MCF 10A (cell line): ENCODE measurements at regions not wholly inside any gene's neighbourhood (a gene's known extent, or its start where the extent isn't known, plus 50 kb on each side); places are given as distances from the start of the nearest gene placed in this dataset.

ENCODE experiments used
- BruUV-seq: library from RNA; stranded (reverse); fragments of 400-500 nt; replicated peaks from 2 replicates; lab custom pipeline; 2021; lab: Mats Ljungman, UMichigan
- CTCF ChIA-PET: fragments of 300-600 bp; sonication (Branson Sonifier 250); formaldehyde crosslinking; extraction: SDS; loops from one replicate; lab custom pipeline; 2021; ENCODE audit warnings: antibody characterized with exemption, inconsistent platforms; lab: Yijun Ruan, JAX
- POLR2A ChIA-PET: fragments of 300-600, 350-650 bp; sonication (Branson Sonifier 250); formaldehyde crosslinking; extraction: SDS; loops from one replicate; lab custom pipeline; 2020; ENCODE audit warnings: antibody characterized with exemption, inconsistent platforms; lab: Yijun Ruan, JAX
- DNase-seq: peaks from one replicate; pipeline ENCODE4 v3.0.0-alpha.2; 2018; ENCODE audit not compliant: unreplicated experiment
- H3K27ac Mint-ChIP-seq: one replicate; pipeline ENCODE4 v1.8.0; 2022; ENCODE audit warnings: mild to moderate bottlenecking, low read depth, mixed read lengths; ENCODE audit not compliant: unreplicated experiment
- H3K27me3 Mint-ChIP-seq: one replicate; pipeline ENCODE4 v1.8.0; 2022; ENCODE audit warnings: mixed read lengths; ENCODE audit not compliant: insufficient read depth, unreplicated experiment
- H3K36me3 Mint-ChIP-seq: one replicate; pipeline ENCODE4 v1.8.0; 2022; ENCODE audit warnings: mild to moderate bottlenecking, moderate library complexity, mixed read lengths; ENCODE audit not compliant: insufficient read depth, unreplicated experiment
- H3K4me1 Mint-ChIP-seq: one replicate; pipeline ENCODE4 v1.8.0; 2022; ENCODE audit warnings: mixed read lengths; ENCODE audit not compliant: insufficient read depth, unreplicated experiment
- H3K4me3 Mint-ChIP-seq: one replicate; pipeline ENCODE4 v1.8.0; 2022; ENCODE audit warnings: mild to moderate bottlenecking, moderate library complexity, mixed read lengths; ENCODE audit not compliant: unreplicated experiment
- H3K9me3 Mint-ChIP-seq: one replicate; pipeline ENCODE4 v1.8.0; 2022; ENCODE audit warnings: mixed read lengths; ENCODE audit not compliant: unreplicated experiment
- intact Hi-C: fragments of 100-400 bp; cut with micrococcal nuclease; formaldehyde crosslinking; loops from 2 replicates; pipeline ENCODE4 v1.14.1; 2022
- TF ChIP-seq, protein P1 (sequence below): fragments of 200-600 bp; IDR thresholded peaks from one replicate; pipeline ENCODE4 v1.8.0; 2022; ENCODE audit warnings: antibody characterized with exemption, mild to moderate bottlenecking; ENCODE audit not compliant: unreplicated experiment

DNA sequence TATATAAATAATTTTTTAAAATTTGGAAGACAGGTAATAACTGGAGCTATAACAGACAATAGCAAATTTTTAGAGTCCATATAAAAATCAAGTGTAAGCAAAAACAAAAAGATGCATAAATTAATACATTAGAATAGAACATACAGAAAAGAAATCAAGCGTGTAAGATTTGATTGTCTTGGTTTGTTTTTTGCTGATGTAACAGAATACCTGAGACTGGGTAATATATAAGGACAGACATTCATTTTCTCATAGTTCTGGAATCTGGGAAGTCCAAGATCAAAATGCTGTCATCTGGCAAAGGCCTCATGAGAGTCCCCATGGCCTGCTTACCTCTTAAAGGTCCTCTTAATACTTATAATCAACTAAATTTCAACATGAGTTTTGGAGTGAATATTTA, 1010.1 kb downstream of the CDH18 start:
- Mint-ChIP-seq H3K27ac (no peak overlapping the region), H3K4me3 (no peak overlapping the region), H3K9me3 (no peaks in the 10 kb centered on the region), H3K4me1 (no peaks in the 10 kb centered on the region), H3K36me3 (no peaks in the 10 kb centered on the region), H3K27me3 (no peaks in the 10 kb centered on the region)
- no peak for DNase-seq
- POLR2A ChIA-PET, result no interaction called here
- intact Hi-C loops, result no loop called here
- TF ChIP-seq, protein P1, sequence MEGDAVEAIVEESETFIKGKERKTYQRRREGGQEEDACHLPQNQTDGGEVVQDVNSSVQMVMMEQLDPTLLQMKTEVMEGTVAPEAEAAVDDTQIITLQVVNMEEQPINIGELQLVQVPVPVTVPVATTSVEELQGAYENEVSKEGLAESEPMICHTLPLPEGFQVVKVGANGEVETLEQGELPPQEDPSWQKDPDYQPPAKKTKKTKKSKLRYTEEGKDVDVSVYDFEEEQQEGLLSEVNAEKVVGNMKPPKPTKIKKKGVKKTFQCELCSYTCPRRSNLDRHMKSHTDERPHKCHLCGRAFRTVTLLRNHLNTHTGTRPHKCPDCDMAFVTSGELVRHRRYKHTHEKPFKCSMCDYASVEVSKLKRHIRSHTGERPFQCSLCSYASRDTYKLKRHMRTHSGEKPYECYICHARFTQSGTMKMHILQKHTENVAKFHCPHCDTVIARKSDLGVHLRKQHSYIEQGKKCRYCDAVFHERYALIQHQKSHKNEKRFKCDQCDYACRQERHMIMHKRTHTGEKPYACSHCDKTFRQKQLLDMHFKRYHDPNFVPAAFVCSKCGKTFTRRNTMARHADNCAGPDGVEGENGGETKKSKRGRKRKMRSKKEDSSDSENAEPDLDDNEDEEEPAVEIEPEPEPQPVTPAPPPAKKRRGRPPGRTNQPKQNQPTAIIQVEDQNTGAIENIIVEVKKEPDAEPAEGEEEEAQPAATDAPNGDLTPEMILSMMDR, result no peak
- CTCF ChIA-PET, result no interaction called here
- BruUV-seq, result no TSS peak

DNA sequence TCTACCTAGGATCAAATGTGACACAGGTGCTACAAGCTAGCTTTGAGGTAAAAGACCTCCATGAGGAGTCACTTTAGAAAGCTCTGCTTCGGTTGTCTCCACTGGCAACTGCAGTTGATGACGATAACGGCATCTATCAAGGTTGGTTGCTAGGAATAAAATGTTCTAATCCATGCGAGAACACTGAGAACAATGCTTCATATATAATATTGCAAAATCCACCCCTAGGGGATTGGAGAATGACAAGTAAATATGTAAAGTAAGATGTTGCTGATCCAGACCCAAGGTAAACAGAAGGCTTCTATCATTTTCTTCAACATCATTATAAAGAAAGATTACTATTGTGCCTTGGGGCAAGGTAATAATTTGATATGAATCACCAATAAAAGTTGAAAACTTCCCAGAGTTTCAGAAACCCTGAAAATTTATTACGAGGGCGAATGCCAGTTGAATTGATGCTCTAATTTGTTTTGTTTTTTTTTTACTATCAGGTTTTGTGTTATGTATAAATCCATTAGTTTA, 1003.4 kb downstream of the CDH18 start:
- Mint-ChIP-seq H3K9me3 (no peaks in the 10 kb centered on the region), H3K27ac (peak overlapping the region; percentile 61), H3K4me1 (peaks cover 7% of the 10 kb centered on the region), H3K36me3 (no peaks in the 10 kb centered on the region), H3K4me3 (no peak overlapping the region), H3K27me3 (no peaks in the 10 kb centered on the region)
- BruUV-seq, result no TSS peak
- TF ChIP-seq, protein P1, result no peak
- ChIA-PET CTCF (interaction anchor here (0.6 kb wide), 1 partner anchor 12 kb away, joined by 3 read pairs; no protein-coding TSS in a partner anchor), POLR2A (no interaction called here)
- DNase-seq, result peak; percentile 59
- intact Hi-C loops, result no loop called here

DNA sequence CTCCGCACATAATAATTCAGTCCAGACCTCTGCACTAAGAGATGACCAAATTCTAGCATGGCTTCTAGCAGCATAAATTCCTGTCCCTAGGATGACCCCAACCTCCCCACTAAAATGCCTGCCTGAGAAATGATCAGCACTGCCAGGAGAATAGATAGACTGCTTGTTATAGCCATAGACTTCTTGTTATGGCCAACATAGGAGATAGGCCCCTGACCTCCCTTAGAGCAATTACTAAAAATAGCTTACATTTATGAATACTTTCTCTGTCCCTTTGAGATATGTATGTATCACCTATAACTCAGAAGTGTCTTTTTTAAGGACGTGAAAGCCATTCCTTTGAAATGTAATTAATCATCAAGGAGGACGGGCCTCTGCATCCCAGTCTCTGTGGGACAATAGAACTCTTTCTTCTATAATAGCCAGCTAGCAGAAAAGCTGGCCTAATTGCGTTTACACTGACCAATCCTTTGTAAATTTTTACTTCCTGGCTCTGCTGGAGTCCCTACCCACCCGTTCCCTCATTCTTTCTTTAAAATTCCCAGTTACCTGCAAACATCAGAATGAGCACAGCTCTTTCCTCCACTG, 1002.7 kb downstream of the CDH18 start:
- TF ChIP-seq, protein P1, result no peak
- intact Hi-C loops, result no loop called here
- DNase-seq, result no peak
- ChIA-PET POLR2A (interaction anchor here (0.7 to 0.8 kb wide), 2 partner anchors 10 to 19 kb away, joined by 4 read pairs; no protein-coding TSS in a partner anchor), CTCF (interaction anchor here (0.5 kb wide), 1 partner anchor 13 kb away, joined by 3 read pairs; no protein-coding TSS in a partner anchor)
- H3K4me3 Mint-ChIP-seq, result no peak overlapping the region
- no peaks in the 10 kb centered on the region for H3K9me3 Mint-ChIP-seq
- H3K27me3 Mint-ChIP-seq, result no peaks in the 10 kb centered on the region
- H3K36me3 Mint-ChIP-seq, result no peaks in the 10 kb centered on the region
- H3K27ac Mint-ChIP-seq, result peak overlapping the region; percentile 61
- H3K4me1 Mint-ChIP-seq, result peaks cover 7% of the 10 kb centered on the region
- BruUV-seq, result no TSS peak

DNA sequence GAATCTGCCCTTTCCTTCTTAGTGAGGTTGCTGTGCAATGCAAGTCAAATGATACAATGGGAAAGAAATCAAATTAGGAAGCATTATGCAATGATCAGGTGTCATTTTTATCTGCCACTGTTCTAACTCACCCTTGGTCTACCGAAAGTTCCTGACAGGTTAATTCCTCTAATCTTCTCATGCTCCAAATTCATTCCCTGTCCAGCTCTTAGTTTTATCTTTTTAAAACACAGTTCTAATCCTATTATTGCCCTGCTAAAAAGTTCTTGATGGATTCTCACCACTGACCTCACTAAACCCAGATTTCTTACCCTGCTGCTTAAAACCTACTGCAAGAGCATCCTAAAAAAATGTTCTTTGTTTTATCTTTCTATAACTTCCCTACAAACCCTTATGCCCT, 1000.9 kb downstream of the CDH18 start:
- no peak overlapping the region for H3K27ac Mint-ChIP-seq
- H3K36me3 Mint-ChIP-seq, result no peaks in the 10 kb centered on the region
- peaks cover 7% of the 10 kb centered on the region for H3K4me1 Mint-ChIP-seq
- no peaks in the 10 kb centered on the region for H3K27me3 Mint-ChIP-seq
- H3K9me3 Mint-ChIP-seq, result no peaks in the 10 kb centered on the region
- H3K4me3 Mint-ChIP-seq, result no peak overlapping the region
- TF ChIP-seq, protein P1, result no peak
- DNase-seq, result no peak
- ChIA-PET CTCF (no interaction called here), POLR2A (no interaction called here)
- no TSS peak for BruUV-seq
- intact Hi-C loops, result no loop called here
